Mucosa of rectum (tissue), 2 donors: ENCODE measurements at regions not wholly inside any gene's neighbourhood (a gene's known extent, or its start where the extent isn't known, plus 50 kb on each side); places are given as distances from the start of the nearest gene placed in this dataset.

Experiments used
- H3K27ac ChIP-seq, 2 donors: one replicate each; pipeline ENCODE4 v1.7.0; 2013; ENCODE audit warnings: inconsistent platforms in 2 of 2, low read depth in 2 of 2, low read length in 2 of 2
- H3K27me3 ChIP-seq, 2 donors: one replicate each; pipeline ENCODE4 v1.7.0; 2013; ENCODE audit warnings: low read length in 2 of 2; ENCODE audit not compliant: control insufficient read depth in 2 of 2, insufficient read depth in 2 of 2
- H3K36me3 ChIP-seq, 2 donors: one replicate each; pipeline ENCODE4 v1.7.0; 2013; ENCODE audit warnings: low read length in 2 of 2; ENCODE audit not compliant: control insufficient read depth in 2 of 2, insufficient read depth in 2 of 2
- H3K4me1 ChIP-seq, 2 donors: one replicate each; pipeline ENCODE4 v1.7.0; 2013; ENCODE audit warnings: low read length in 2 of 2, mild to moderate bottlenecking in 1 of 2; ENCODE audit not compliant: control insufficient read depth in 2 of 2, insufficient read depth in 2 of 2
- H3K4me3 ChIP-seq, 2 donors: one replicate each; pipeline ENCODE4 v1.7.0; 2013; ENCODE audit warnings: low read length in 2 of 2
- H3K9ac ChIP-seq, 2 donors: one replicate each; pipeline ENCODE4 v1.7.0; 2013; ENCODE audit warnings: low read length in 2 of 2, low read depth in 1 of 2, mild to moderate bottlenecking in 1 of 2
- H3K9me3 ChIP-seq, 2 donors: one replicate each; pipeline ENCODE4 v1.7.0; 2013; ENCODE audit warnings: low read length in 2 of 2; ENCODE audit not compliant: control insufficient read depth in 2 of 2
- donor health status: healthy.
- donor health status: Normal muscosa, but diverticular disease.

DNA sequence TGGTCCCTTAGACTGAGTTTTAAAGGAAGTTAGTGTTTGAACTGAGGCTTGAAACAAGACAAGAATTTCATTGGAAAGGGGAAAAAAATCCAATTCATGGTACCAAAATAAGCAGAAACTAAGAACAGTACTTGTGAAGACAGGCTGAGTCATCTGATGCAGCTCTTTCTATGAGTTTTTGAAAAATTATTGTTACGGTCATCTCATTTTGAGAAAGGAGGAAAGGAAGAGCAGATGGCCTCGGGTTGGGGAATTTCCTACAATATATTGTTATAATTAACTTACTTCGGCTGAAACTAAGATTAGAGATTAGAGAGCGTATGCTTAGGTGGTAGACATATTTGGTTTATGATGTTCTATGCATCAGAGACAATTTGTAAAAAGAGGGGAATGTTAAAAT lies 2164.8 kb upstream of the AGA start:
- H3K27ac ChIP-seq = no peak overlapping the region

DNA sequence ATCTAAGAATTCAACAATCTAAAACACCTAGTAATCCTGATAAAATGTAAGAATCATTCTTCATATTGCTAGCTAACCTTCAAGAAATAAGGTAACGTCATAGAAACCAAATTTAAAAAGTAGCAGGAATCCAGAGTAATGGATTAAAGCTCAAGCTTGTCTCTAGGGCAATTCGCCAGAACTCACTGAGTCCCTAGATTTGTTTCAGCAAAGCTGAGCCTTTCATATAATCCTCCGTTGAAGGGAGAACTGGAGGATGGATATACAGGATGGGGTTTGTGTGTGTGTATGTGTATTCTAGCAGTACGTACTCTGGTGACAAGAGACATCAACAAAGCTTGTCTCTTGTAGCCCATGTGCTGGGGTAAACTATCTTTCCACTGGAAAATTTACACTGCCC lies 2173.5 kb upstream of the AGA start:
- Histone ChIP-seq H3K36me3 (no peaks in the 10 kb centered on the region), H3K4me1 (no peaks in the 10 kb centered on the region), H3K4me3 (no peak overlapping the region), H3K27ac (no peak overlapping the region), H3K9me3 (peaks cover 0 to 2% of the 10 kb centered on the region in 2 donors), H3K27me3 (no peaks in the 10 kb centered on the region), H3K9ac (no peak overlapping the region)

More for the DNA sequence above, 2164.8 kb upstream of the AGA start:
- H3K36me3 ChIP-seq = no peaks in the 10 kb centered on the region
- no peaks in the 10 kb centered on the region for H3K4me1 ChIP-seq
- no peaks in the 10 kb centered on the region for H3K9me3 ChIP-seq
- no peaks in the 10 kb centered on the region for H3K27me3 ChIP-seq
- H3K9ac ChIP-seq = no peak overlapping the region
- no peak overlapping the region for H3K4me3 ChIP-seq

DNA sequence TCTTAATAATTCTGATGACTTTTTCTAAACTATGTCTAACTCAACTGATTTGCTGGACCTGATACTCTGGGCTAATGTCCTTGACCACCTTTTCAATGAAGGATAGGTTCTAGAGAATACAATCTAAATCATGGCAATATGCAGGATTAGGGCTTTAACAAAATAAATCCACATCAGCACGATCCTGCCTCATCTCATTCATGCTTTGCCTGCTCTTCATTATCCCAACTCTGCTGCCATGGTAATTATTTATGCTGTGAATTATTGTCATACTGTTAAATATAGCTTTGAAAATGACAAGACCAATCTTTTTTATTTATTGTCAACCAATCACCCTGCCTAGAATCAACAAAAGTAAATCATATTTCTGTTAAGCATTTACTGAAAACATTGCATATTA lies 2176.7 kb upstream of the AGA start:
- Histone ChIP-seq H3K27ac (no peak overlapping the region), H3K4me1 (no peaks in the 10 kb centered on the region), H3K27me3 (no peaks in the 10 kb centered on the region), H3K4me3 (no peak overlapping the region), H3K9ac (no peak overlapping the region), H3K9me3 (peaks cover 0 to 2% of the 10 kb centered on the region in 2 donors), H3K36me3 (no peaks in the 10 kb centered on the region)

DNA sequence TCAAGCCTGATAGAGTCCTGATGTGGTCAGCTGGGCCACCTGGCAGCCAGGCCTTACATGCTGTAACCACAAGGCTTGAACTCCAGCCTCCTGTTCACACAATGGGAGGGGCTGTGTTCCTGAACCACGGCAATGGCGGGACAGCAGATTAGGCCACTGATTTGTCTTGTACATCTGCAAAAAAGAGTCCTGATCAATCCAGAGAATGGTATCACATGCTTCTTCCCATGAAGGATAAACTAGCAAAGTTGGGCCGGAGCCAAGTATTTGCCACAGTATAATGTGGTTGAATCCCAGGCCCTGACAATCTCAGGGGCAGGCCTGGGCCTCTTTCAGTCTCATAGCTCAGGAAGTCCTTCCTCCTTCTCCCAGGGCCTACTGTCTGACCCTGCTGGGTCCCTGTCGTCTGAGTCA lies 2182.5 kb upstream of the AGA start:
- H3K27me3 ChIP-seq = no peaks in the 10 kb centered on the region
- H3K4me3 ChIP-seq = no peak overlapping the region
- H3K9ac ChIP-seq = no peak overlapping the region
- H3K36me3 ChIP-seq = no peaks in the 10 kb centered on the region
- no peak overlapping the region for H3K27ac ChIP-seq
- H3K9me3 ChIP-seq = peaks cover 0 to 2% of the 10 kb centered on the region in 2 donors
- no peaks in the 10 kb centered on the region for H3K4me1 ChIP-seq

DNA sequence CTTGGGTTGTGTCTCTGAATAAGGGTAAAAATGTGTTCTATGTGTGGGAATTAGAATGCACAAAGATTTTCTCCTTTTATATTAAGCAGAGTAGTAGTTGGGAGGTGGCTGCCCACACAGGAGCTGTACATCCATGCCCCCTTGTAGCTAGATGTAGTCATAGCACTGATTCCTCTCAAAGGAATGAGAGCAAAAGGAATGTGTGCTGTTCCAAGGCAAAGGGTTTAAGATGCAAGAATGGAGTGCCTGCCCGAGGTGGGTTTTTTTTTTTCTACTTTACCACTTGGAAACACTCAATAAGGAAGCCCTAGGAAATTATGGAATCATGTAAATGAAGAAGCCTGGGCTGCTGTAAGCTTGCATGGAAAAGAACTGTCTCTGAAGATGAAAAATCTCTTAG lies 2183.2 kb upstream of the AGA start:
- no peaks in the 10 kb centered on the region for H3K27me3 ChIP-seq
- no peak overlapping the region for H3K4me3 ChIP-seq
- no peaks in the 10 kb centered on the region for H3K36me3 ChIP-seq
- H3K9me3 ChIP-seq = no peaks in the 10 kb centered on the region
- no peak overlapping the region for H3K27ac ChIP-seq
- H3K9ac ChIP-seq = no peak overlapping the region
- no peaks in the 10 kb centered on the region for H3K4me1 ChIP-seq

DNA sequence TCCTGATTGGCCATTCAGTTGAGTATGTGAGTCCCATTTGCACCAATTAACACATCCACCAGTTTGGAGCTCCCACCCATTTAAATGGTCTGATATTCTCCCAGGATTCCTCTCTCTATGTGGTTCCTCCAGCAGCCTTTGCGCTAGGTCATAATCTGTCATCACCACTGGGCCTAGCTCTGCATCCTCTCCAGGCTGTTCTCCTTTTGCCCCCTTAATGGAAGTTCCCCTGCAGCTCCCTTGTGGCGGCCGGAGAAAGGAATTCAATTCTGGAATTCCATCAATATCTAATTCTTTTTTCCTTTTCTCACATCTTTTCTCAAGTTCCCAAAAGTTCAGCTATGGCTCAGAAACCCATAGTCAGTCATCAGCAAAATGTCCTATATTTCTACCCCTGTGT lies 2184.4 kb upstream of the AGA start:
- H3K36me3 ChIP-seq = no peaks in the 10 kb centered on the region
- no peak overlapping the region for H3K4me3 ChIP-seq
- H3K27ac ChIP-seq = no peak overlapping the region
- no peaks in the 10 kb centered on the region for H3K4me1 ChIP-seq
- H3K27me3 ChIP-seq = no peaks in the 10 kb centered on the region
- H3K9me3 ChIP-seq = no peaks in the 10 kb centered on the region
- no peak overlapping the region for H3K9ac ChIP-seq

DNA sequence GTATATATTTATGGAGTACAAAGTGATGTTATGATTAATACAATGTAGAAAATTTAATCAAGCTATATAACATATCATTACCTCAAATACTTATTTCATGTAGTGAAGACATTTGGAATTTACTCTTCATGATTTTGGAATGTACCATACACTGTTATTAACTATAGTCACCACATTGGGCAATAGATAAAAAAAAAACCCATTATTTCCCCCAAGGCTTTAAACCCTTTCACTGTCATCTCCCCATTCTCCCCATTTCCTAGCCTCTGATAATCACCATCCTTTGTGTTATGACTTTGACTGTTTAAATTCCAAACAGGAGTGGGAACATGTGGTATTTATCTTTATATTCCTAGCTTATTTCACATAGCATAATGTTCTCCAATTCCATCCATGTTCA lies 2189.1 kb upstream of the AGA start:
- Histone ChIP-seq H3K4me1 (no peaks in the 10 kb centered on the region), H3K27me3 (no peaks in the 10 kb centered on the region), H3K9me3 (no peaks in the 10 kb centered on the region), H3K9ac (no peak overlapping the region), H3K36me3 (no peaks in the 10 kb centered on the region), H3K27ac (no peak overlapping the region), H3K4me3 (no peak overlapping the region)

DNA sequence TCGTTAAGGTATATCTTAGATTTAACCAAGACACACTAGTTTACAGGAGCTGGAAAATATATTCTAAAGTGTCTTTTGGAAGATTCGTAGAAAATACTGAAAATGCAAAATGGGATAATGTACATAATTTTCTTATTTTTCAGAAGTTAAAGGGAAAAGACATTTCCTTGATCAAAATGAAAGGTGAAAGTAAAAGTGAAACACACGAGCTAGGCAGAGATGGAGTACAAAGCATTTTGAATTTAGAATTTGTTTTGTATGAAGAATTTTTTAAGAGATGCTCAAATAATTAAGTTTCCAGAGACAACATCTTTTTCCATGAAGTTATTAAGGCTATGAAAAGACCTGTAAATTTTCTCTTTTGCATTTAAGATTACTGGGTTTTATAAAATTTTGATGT lies 2192.6 kb upstream of the AGA start:
- Histone ChIP-seq H3K36me3 (no peaks in the 10 kb centered on the region), H3K27me3 (no peaks in the 10 kb centered on the region), H3K4me1 (no peaks in the 10 kb centered on the region), H3K4me3 (no peak overlapping the region), H3K9ac (no peak overlapping the region), H3K27ac (no peak overlapping the region), H3K9me3 (no peaks in the 10 kb centered on the region)

DNA sequence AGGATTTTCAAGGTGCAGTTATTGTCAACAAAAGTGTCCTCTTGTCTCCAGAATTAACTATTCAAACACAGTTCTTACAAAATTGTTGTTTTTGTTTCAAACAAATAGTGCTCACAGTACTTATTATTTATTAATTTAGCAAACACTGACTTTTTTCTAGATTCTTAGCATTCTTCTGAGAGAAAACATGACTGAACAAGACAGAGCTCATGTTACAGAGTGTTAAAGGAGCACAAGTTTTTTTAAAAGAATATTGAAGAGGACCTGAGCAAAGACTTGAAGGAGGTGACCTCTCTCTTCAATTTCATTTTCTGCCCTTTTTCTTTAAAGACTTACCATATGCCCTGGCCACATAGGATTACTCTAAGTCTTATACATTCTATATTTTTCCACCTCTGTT lies 2220.3 kb upstream of the AGA start:
- Histone ChIP-seq H3K9ac (no peak overlapping the region), H3K4me3 (no peak overlapping the region), H3K9me3 (peaks cover 0 to 2% of the 10 kb centered on the region in 2 donors), H3K27me3 (no peaks in the 10 kb centered on the region), H3K36me3 (no peaks in the 10 kb centered on the region), H3K27ac (no peak overlapping the region), H3K4me1 (no peaks in the 10 kb centered on the region)

DNA sequence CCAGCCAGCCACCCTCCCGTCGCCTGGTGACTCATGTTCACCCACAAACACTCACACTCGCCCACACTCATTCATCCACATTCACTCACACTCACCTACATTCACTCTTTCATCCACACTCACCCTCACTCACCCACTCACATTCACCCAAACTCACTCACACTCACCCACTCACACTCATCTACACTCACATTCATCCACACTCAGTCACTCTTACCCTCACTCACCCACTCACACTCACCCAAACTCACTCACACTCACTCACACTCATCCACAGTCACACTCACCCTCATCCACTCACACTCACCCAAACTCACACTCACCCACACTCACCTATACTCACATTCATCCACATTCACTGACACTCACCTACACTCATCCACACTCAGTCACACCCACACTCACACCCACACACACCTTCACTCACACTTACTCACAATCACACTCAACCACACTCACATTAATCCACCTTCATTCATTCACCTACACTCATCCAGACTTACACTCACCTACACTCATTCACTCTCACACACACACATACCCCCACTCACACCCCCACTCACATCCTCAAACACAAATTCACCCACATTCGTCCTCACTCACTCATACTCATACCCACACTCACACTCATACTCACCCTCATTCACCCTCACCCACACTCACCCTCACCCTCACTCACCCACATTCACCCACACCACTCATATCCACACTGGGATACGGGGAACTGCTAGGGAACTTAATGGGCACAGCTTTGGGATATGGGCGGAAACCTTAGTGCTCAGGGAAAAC lies 2221.6 kb upstream of the AGA start:
- H3K4me3 ChIP-seq = no peak overlapping the region
- no peaks in the 10 kb centered on the region for H3K4me1 ChIP-seq
- H3K9me3 ChIP-seq = peaks cover 0 to 2% of the 10 kb centered on the region in 2 donors
- H3K27ac ChIP-seq = no peak overlapping the region
- H3K9ac ChIP-seq = no peak overlapping the region
- no peaks in the 10 kb centered on the region for H3K36me3 ChIP-seq
- no peaks in the 10 kb centered on the region for H3K27me3 ChIP-seq
